Middle frontal gyrus (tissue), 1 donor: ENCODE measurements at regions not wholly inside any gene's neighbourhood (a gene's known extent, or its start where the extent isn't known, plus 50 kb on each side); places are given as distances from the start of the nearest gene placed in this dataset.

Experiments used
- DNase-seq: peaks from one replicate; pipeline ENCODE4 v3.0.0-alpha.2; 2015; ENCODE audit warnings: low spot score; ENCODE audit errors: extremely low spot score

DNA sequence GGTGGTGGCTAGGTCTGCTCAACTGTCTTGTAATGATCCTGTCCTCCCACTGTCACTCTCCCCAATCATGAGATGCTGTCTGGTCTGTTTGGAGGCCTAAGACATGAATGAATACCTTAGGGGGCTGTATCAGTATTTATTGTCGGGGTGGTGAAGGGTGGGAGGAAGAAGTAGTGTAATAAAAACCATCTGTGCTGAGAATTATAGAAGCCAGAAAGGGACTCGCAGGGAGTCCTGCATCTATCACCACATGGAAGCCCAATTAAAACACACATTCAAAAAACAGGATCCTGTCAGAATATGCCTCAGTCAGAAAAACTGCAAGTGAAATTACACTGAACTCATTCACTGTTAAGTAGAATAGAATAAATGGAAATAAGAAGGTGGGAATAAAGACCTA lies 1134.3 kb upstream of the C9orf72 start:
- DNase-seq = no peak

DNA sequence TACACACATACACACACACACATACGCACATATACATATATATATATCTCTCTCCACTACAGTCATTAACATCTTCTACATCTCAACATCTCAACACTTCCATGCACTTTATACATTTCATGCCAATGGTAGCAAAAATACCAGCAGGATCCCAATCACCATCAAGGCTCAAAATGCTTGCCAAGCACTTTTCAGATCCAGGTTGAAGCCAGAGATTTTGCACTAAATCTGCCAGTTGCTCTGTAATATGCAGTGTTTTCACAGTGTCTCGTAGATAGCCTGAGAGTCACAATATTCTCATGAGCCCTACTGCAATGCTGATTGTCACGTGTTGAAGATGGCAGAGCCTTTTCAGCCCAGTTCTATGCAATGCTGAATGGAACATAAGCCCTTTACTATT lies 1140.9 kb upstream of the C9orf72 start:
- DNase-seq = no peak

- no peak for DNase-seq
Observed at GRCh38 chr9:28718226-28718625, 1144.9 kb upstream of the C9orf72 start.

DNA sequence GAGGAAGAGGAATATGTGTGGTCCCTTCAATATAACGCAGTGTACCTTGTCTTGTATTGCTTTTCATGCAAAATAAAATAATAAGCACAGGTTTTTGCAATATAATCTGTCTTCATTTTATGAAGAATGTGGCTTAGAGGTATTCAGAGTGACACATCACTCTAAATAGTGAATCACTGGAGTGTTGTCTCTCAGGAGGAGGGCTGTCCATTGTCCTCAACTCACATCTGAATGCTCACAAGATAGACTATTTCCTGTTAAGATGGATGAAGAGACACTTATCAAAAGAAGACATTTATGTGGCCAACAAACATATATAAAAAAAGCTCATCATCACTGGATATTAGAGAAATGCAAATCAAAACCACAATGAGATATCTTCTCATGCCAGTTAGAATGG lies 1147.5 kb upstream of the C9orf72 start:
- no peak for DNase-seq

DNA sequence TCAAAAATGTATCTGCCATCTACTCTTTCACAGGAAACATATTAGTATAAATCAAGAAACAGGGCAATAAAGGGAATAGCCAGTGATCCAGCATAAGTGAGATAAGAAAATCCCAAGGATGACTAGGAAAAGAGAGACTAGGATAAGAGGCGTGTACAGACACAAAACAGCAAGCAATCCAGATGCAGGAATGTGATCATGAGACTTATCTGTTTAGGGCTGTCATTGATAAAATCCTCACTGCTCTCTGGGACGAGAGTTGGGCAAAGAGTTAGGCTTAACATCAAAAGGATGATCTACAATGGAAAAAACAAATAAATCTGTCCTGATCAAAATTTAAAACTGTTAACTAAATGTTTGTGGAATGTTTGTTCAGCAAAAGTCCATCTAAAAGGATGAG lies 1156.8 kb upstream of the C9orf72 start:
- no peak for DNase-seq

DNA sequence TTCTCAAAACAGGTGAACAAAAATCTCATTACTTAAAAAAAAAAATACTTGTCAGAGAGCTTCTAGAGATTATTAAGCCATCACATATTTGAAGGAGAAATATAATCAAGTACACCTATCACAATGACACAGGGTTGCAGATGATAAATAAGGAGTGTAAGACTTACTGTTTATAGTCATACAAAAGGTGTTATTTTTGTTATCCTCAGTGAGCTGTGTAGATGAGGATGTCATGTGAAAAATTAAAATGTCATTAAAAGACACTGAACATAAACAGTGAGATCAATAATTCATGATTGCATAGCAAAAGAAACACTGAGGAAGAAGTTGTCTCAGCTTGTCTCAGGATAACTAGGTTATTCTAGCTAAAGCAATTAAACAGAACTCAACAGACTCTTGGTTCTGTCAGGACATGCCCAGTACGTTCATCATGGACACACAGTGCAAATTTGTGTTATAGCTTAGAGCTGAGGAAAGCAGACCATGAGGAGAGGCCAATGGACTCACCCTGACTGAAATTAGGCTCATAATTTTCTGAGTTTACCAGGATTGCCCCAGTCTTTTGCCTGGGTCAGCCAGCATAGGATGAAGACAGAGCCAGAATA lies 1162.6 kb upstream of the C9orf72 start:
- DNase-seq = no peak

DNA sequence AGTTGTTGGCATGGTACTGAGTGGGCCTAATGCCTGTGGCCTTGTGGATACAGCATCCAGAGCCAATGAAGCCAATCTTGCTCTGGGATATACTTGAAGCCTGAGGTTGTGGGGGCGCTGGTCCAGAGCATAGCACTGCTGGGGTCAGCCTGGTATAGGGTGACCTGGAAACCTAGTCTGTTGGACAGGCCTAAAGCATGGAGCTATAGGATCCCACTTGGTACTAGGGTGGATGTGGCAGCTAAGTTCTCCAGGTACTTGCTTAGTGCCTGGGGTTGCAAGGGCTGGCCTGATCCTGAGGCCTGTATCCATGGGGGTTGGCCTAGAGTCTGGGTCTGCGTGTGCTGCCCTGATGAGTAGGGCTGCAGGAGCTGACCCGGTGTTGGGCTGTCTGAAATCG lies 1168.2 kb upstream of the C9orf72 start:
- DNase-seq = no peak

GRCh38 chr9:28747351-28747985 lies 1174.2 kb upstream of the C9orf72 start:
- no peak for DNase-seq

GRCh38 chr9:28750136-28750535 lies 1176.9 kb upstream of the C9orf72 start:
- no peak for DNase-seq

DNA sequence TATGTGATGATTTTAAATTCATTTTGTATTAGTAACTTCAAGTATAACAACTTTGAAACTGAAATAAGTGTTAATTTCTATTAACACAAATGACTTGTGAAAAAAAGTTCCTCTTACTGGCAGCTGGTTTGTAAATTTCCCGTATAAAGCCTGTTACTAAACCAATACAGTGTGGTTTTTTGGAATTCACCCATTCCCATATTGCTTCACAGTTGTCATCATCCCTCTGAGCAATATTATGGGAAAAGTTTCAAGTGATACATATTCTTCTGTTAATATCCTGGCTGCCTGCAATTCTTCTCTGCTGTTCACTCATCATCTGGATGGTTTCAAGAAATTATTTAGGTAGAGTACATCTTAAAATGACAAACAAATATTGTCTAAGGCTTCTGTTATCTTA lies 1185.1 kb upstream of the C9orf72 start:
- DNase-seq = no peak

DNA sequence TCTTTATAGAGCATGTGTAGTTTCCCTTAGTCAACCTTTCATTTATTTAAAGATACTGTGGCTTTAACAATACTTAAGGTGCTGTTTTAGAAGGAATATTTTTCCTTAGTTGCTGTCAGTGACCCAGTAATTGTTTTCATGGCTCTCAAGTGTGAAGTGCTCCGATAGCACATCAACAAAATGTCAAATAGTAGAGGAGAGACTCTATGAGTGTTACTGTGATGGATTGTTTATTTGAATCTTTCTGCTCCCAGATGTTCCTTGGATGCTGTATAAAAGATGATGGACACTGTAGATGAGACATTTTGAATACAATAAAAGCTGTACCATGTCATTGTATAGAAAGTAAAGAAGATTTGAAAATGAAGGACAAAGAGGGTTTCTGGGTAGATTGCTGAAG lies 1185.7 kb upstream of the C9orf72 start:
- DNase-seq = no peak

DNA sequence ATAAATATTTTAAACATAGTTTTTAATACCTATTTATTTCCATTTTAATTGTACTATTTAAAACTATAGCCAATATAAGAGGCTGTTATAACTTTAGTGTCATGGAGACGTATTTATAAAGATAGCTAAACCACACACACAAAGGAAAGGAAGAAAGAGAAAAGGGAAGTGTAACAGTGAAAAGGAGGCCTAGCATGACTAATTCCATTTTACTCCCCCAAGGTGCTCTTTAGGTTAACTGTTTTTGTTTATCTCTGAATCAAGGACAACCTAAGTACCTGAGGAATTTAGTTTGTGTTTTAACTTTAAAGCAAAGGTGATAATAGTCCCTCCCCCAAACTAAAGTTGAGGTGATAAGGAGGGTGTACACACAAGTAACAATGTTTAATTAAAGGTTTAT lies 1188.9 kb upstream of the C9orf72 start:
- DNase-seq = no peak

DNA sequence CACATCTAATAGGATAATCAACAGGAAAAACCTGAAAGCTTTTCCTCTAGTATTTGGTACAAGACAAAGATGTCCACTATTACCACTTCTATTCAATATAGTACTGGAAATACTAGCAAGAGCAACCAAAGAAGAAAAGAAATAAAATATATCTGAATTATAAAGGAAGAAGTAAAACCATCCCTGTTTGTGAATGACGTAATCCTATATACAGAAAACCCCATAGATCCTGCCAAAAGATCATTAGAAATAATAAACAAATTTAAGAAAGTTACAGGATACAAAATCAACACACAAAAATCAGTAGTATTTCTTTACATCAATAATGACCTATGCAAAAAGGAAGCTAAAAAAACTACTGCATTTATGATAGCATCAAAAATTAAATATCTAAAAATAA lies 1191.3 kb upstream of the C9orf72 start:
- DNase-seq = no peak

- DNase-seq = no peak
Observed at GRCh38 chr9:28770226-28770625, 1196.9 kb upstream of the C9orf72 start.

DNA sequence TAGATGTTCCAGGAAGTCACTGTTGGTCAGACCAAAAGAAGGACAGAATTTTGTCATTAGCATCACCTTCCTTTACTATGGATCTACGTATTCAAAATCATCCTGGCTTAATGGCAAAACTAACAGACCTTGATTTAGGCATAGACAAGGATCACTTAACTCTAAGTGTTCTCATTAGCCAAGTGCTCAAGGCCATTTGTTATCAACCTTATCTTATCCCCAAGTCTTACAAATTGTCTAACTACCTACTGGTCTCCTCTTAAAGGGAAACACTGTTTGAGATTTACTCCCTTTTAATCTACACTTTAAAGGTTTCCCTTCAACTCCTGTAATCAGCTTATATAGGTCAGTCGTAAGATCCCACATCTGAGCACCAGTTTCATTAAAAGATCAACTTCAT lies 1197.5 kb upstream of the C9orf72 start:
- DNase-seq = no peak

DNA sequence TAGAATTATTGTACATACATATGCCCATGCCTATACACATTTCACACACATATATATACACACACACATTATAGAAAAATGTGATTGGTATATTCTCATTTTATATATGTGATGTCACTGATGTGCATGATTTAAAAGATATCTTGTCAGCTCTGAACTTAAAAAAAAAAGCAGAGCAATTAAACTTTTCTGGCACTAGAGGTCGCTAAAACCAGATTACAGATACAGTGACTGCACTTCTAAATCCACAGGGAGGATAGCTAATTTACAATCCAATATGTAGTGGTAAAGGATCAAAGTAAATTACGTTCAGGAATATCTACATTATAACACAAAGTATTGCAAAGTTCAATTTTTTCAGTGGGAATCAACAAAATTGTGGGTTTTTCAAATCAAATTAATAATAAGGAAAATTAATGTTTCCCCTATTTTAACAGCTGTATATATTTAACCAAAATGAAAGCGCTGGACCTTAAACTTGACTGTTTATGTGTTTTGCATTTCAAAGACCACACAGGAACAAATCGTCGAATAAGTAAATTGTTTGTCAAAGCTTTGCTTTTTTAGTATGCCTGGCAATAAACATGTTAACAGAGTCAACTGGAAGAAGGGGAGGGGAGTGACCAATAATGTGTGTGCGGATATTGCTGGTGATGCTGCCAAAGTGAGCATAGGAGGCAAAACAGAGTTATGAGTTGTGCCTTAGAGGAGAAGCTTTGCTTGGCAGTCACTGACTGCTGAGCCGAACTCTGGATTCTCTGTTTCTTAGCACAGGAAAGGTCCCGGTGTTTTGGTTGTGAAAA lies 1201.4 kb upstream of the C9orf72 start:
- peak; percentile 18 for DNase-seq

- DNase-seq = no peak
Observed at GRCh38 chr9:28779243-28779642, 1206.0 kb upstream of the C9orf72 start.

DNA sequence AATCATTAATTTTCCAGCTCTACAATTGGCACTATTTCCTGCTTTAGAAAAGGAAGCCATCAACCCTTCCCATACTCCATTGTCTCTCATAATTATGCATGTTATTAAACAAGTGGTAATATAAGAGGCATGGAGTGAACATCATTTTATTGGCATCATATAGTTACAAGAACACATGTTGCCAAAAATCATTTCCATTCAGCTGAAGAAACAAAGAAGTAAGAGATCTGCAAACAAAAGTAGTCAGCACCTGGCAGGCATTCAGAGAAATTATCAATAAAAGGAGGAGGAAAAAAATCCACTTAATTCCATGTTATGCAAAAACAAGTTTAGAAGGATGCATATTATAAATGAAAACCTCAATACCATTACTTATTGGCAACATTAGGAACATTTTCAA lies 1208.2 kb upstream of the C9orf72 start:
- DNase-seq = no peak

DNA sequence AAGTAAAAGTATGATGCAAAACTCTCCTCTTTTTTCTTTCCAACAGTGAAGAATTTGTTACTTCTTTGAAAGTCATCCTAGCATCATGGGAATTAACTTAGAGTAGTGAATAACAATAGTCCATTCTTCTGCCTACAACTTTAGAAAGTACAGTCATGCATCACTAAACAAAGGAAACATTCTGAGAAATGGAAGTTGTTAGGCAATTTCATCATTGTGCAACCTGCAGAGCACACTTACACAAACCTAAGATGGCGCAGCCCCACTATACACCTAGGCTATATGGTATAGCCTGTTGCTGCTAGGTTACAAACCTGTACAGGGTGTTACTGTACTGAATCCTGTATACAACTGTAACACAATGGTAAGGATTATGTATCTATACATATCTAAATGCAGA lies 1209.3 kb upstream of the C9orf72 start:
- no peak for DNase-seq

GRCh38 chr9:28792716-28793115 lies 1219.4 kb upstream of the C9orf72 start:
- no peak for DNase-seq

DNA sequence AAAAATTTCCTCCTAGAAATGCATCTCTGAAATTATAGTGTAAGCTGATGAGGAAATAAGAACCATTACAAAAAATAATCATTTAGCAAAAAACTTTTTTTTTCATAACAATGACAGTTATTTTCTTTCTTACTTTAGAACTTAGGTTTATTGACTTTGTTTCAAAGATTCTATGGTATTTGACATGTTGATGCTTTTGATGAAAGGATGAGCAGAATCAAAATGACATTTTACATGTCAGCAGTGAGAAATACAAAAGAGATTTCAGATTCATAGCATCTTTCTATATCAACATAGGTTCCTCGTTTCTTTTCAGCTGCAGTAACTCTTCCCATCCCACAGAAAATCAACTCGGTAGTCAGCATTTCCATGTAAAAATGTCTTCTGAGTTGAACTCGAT lies 1226.6 kb upstream of the C9orf72 start:
- no peak for DNase-seq

- no peak for DNase-seq
Observed at GRCh38 chr9:28801144-28801799, 1228.0 kb upstream of the C9orf72 start.
